CD1c-positive myeloid dendritic cell (primary cell): ENCODE measurements at regions not wholly inside any gene's neighbourhood (a gene's known extent, or its start where the extent isn't known, plus 50 kb on each side); places are given as distances from the start of the nearest gene placed in this dataset.
"Not testable (repeated sequence)": the region's sequence is repeated elsewhere in the genome, so short reads cannot be mapped to it uniquely, and the experiment has no call there.

Experiments
- DNase-seq: peaks from one replicate; pipeline ENCODE4 v3.0.0-alpha.2; 2016; ENCODE audit errors: extremely low spot score

- no peak for DNase-seq
Measured at GRCh38 chr5:39654715-39655114, 229.9 kb upstream of the DAB2 start.

- DNase-seq = not testable (repeated sequence)
Measured at GRCh38 chr5:39652481-39652880, 227.7 kb upstream of the DAB2 start.

- DNase-seq = no peak
Measured at GRCh38 chr5:39652036-39652435, 227.3 kb upstream of the DAB2 start.

GRCh38 chr5:39650008-39650762 is 225.4 kb upstream of the DAB2 start:
- no peak for DNase-seq

GRCh38 chr5:39648848-39649227 is 224.1 kb upstream of the DAB2 start:
- no peak for DNase-seq

GRCh38 chr5:39648085-39648847 is 223.5 kb upstream of the DAB2 start:
- no peak for DNase-seq

GRCh38 chr5:39640552-39640951 is 215.8 kb upstream of the DAB2 start:
- no peak for DNase-seq

GRCh38 chr5:39639618-39640089 is 214.9 kb upstream of the DAB2 start:
- no peak for DNase-seq

GRCh38 chr5:39638813-39639212 is 214.0 kb upstream of the DAB2 start:
- no peak for DNase-seq

- no peak for DNase-seq
Measured at GRCh38 chr5:39633057-39633456, 208.3 kb upstream of the DAB2 start.

GRCh38 chr5:39631958-39632357 is 207.2 kb upstream of the DAB2 start:
- no peak for DNase-seq

GRCh38 chr5:39629946-39630345 is 205.2 kb upstream of the DAB2 start:
- no peak for DNase-seq

- DNase-seq = no peak
Measured at GRCh38 chr5:39628348-39628747, 203.6 kb upstream of the DAB2 start.

GRCh38 chr5:39624890-39625289 is 200.1 kb upstream of the DAB2 start:
- no peak for DNase-seq

GRCh38 chr5:39624268-39624886 is 199.6 kb upstream of the DAB2 start:
- no peak for DNase-seq

GRCh38 chr5:39623291-39623865 is 198.6 kb upstream of the DAB2 start:
- no peak for DNase-seq

GRCh38 chr5:39622281-39622680 is 197.5 kb upstream of the DAB2 start:
- no peak for DNase-seq

GRCh38 chr5:39619168-39619818 is 194.5 kb upstream of the DAB2 start:
- DNase-seq = no peak

GRCh38 chr5:39618391-39618790 is 193.6 kb upstream of the DAB2 start:
- no peak for DNase-seq

- DNase-seq = no peak
Measured at GRCh38 chr5:39616131-39616530, 191.4 kb upstream of the DAB2 start.

- DNase-seq = not testable (repeated sequence)
Measured at GRCh38 chr5:39611076-39611475, 186.3 kb upstream of the DAB2 start.

GRCh38 chr5:39608024-39608423 is 183.2 kb upstream of the DAB2 start:
- no peak for DNase-seq
